ENCODE measurements at regions not wholly inside any gene's neighbourhood (a gene's known extent, or its start where the extent isn't known, plus 50 kb on each side); places are given as distances from the start of the nearest gene placed in this dataset.

DNA sequence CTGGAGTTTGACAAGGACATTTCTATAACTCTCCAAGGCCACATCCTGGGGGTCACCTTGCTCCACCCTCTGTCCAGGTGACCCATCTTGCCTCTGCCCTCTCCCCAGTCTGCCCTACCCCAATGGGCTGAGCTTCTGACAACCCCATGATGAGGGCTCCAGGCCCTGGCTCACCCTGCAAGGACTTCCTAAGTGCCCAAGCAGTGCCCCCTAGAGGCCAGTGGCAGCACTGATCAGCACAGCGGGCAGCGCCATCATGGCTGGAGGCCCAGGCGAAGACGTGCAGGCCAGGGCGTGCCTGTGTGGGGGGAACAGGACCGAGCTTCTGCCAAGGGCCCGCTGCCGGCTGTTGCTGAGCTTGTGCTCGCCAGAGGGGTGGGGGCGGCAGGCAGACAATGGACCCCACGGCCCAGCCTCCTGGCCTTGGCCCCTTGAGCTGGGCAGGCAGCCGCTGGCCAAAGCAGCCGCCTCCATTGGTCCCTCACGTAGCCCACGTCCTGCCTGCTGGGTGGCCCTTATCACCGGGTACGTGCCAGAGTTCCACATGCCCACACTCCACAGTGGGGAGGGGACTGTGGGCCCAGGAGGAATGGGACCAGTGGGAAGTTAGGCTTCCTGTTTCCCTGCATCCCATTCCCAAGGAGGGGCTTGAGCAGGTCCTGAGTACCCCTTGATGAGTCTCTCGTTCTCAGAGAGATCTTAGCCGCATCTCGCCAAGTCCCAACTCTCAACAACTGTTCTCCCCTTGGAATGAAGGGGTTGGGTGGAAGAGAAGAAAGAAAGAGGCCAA is 64.3 kb downstream of the MRPL14 start:
- ATAC-seq, result no peak
- TF ChIP-seq ZNF70 (CRISPR knock-in tag; IDR thresholded peaks at IDR 0.05) (no peak), SNAI2 (CRISPR knock-in tag; IDR thresholded peaks at IDR 0.05) (no peak), ARNTL (CRISPR knock-in tag; IDR thresholded peaks at IDR 0.05; ENCODE audit: borderline replicate concordance, low read depth) (no peak), GLIS3 (CRISPR knock-in tag; IDR thresholded peaks at IDR 0.05) (no peak), TCF4 (CRISPR knock-in tag; IDR thresholded peaks at IDR 0.05; ENCODE audit: borderline replicate concordance) (no peak), RARB (CRISPR knock-in tag; IDR thresholded peaks at IDR 0.05) (no peak), ZC3H10 (CRISPR knock-in tag; IDR thresholded peaks at IDR 0.05) (no peak), ZFP3 (CRISPR knock-in tag; IDR thresholded peaks at IDR 0.05) (no peak), OSR1 (CRISPR knock-in tag; IDR thresholded peaks at IDR 0.05) (no peak), PPARA (CRISPR knock-in tag; IDR thresholded peaks at IDR 0.05; ENCODE audit: borderline replicate concordance) (no peak)
- TF ChIP-seq, protein P1, sequence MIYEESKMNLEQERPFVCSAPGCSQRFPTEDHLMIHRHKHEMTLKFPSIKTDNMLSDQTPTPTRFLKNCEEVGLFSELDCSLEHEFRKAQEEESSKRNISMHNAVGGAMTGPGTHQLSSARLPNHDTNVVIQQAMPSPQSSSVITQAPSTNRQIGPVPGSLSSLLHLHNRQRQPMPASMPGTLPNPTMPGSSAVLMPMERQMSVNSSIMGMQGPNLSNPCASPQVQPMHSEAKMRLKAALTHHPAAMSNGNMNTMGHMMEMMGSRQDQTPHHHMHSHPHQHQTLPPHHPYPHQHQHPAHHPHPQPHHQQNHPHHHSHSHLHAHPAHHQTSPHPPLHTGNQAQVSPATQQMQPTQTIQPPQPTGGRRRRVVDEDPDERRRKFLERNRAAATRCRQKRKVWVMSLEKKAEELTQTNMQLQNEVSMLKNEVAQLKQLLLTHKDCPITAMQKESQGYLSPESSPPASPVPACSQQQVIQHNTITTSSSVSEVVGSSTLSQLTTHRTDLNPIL (CRISPR knock-in tag; IDR thresholded peaks at IDR 0.05; ENCODE audit: low read depth), result no peak
- TF ChIP-seq, protein P2, sequence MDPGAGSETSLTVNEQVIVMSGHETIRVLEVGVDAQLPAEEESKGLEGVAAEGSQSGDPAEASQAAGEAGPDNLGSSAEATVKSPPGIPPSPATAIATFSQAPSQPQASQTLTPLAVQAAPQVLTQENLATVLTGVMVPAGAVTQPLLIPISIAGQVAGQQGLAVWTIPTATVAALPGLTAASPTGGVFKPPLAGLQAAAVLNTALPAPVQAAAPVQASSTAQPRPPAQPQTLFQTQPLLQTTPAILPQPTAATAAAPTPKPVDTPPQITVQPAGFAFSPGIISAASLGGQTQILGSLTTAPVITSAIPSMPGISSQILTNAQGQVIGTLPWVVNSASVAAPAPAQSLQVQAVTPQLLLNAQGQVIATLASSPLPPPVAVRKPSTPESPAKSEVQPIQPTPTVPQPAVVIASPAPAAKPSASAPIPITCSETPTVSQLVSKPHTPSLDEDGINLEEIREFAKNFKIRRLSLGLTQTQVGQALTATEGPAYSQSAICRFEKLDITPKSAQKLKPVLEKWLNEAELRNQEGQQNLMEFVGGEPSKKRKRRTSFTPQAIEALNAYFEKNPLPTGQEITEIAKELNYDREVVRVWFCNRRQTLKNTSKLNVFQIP (CRISPR knock-in tag; IDR thresholded peaks at IDR 0.05; ENCODE audit: borderline replicate concordance, low read depth), result no peak

DNA sequence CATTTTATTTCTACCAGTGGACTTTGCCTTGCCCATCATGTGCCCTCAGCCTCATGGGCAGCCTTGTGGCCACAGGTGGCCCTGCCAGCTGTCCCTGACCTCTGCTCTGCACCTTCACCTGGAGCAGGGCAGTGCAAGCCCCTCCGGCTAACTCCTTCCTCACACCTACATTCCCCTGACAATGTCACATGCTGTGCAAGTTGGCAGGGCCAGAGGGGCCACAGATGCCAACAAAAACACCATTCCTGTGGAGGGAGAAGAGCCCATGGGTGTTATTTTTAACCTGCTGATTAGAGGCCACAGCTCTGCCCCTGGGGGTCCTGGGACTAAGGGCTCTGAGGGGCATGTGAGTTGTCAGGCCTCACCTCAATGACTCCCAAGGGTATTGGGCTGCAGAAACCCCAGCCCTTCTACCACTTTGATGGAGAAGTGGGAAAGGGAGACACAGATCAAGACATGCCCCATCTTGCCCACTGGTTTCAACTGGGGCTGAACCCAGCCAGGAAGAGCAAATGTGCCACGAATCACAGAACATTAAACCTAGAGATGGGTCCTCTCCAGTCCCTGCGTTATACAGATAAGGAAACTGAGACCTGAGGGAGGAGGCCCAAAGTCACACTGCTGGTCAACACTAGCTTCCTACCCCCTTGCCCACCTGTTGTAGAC is 65.0 kb downstream of the MRPL14 start:
- TF ChIP-seq, protein P3, sequence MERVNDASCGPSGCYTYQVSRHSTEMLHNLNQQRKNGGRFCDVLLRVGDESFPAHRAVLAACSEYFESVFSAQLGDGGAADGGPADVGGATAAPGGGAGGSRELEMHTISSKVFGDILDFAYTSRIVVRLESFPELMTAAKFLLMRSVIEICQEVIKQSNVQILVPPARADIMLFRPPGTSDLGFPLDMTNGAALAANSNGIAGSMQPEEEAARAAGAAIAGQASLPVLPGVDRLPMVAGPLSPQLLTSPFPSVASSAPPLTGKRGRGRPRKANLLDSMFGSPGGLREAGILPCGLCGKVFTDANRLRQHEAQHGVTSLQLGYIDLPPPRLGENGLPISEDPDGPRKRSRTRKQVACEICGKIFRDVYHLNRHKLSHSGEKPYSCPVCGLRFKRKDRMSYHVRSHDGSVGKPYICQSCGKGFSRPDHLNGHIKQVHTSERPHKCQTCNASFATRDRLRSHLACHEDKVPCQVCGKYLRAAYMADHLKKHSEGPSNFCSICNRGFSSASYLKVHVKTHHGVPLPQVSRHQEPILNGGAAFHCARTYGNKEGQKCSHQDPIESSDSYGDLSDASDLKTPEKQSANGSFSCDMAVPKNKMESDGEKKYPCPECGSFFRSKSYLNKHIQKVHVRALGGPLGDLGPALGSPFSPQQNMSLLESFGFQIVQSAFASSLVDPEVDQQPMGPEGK (CRISPR knock-in tag; IDR thresholded peaks at IDR 0.05; ENCODE audit: borderline replicate concordance), result no peak
- TF ChIP-seq BACH2 (CRISPR knock-in tag; IDR thresholded peaks at IDR 0.05; ENCODE audit: borderline replicate concordance) (no peak), TCF4 (CRISPR knock-in tag; IDR thresholded peaks at IDR 0.05; ENCODE audit: borderline replicate concordance) (no peak), ZC3H10 (CRISPR knock-in tag; IDR thresholded peaks at IDR 0.05) (no peak), RARB (CRISPR knock-in tag; IDR thresholded peaks at IDR 0.05) (no peak), ZFP3 (CRISPR knock-in tag; IDR thresholded peaks at IDR 0.05) (no peak), ZNF70 (CRISPR knock-in tag; IDR thresholded peaks at IDR 0.05) (no peak), ZNF565 (CRISPR knock-in tag; conservative IDR thresholded peaks at IDR 0.05; ENCODE audit: low read depth) (no peak), ARNTL (CRISPR knock-in tag; IDR thresholded peaks at IDR 0.05; ENCODE audit: borderline replicate concordance, low read depth) (no peak), TSHZ2 (CRISPR knock-in tag; IDR thresholded peaks at IDR 0.05) (no peak), CSDC2 (CRISPR knock-in tag; IDR thresholded peaks at IDR 0.05) (no peak), OSR1 (CRISPR knock-in tag; IDR thresholded peaks at IDR 0.05) (no peak), ESRRG (CRISPR knock-in tag; IDR thresholded peaks at IDR 0.05) (no peak), ZFP30 (CRISPR knock-in tag; IDR thresholded peaks at IDR 0.05) (no peak), ZNF8 (CRISPR knock-in tag; IDR thresholded peaks at IDR 0.05) (no peak)
- TF ChIP-seq, protein P4, sequence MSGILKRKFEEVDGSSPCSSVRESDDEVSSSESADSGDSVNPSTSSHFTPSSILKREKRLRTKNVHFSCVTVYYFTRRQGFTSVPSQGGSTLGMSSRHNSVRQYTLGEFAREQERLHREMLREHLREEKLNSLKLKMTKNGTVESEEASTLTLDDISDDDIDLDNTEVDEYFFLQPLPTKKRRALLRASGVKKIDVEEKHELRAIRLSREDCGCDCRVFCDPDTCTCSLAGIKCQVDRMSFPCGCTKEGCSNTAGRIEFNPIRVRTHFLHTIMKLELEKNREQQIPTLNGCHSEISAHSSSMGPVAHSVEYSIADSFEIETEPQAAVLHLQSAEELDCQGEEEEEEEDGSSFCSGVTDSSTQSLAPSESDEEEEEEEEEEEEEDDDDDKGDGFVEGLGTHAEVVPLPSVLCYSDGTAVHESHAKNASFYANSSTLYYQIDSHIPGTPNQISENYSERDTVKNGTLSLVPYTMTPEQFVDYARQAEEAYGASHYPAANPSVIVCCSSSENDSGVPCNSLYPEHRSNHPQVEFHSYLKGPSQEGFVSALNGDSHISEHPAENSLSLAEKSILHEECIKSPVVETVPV (CRISPR knock-in tag; IDR thresholded peaks at IDR 0.05), result no peak
- ATAC-seq, result no peak
